ENCODE measurements at regions not wholly inside any gene's neighbourhood (a gene's known extent, or its start where the extent isn't known, plus 50 kb on each side); places are given as distances from the start of the nearest gene placed in this dataset.

- TF ChIP-seq CTCF (IDR thresholded peaks at IDR 0.05) (no peak), POLR2A (IDR thresholded peaks at IDR 0.05) (no peak)
Measured at GRCh38 chr22:48883211-48883960, 944.3 kb downstream of the BRD1 start.

Measured in esophagus squamous epithelium (tissue), 4 donors.